LNCaP clone FGC (cell line): ENCODE measurements at regions not wholly inside any gene's neighbourhood (a gene's known extent, or its start where the extent isn't known, plus 50 kb on each side); places are given as distances from the start of the nearest gene placed in this dataset.

Source experiments
- DNase-seq: peaks from one replicate; pipeline ENCODE4 v3.0.0-alpha.2; 2011; ENCODE audit warnings: low read depth
- H3K4me3 ChIP-seq: 2 replicates; pipeline ENCODE4 v1.5.1; 2011; ENCODE audit warnings: mild to moderate bottlenecking, low read depth, low read length, control low read depth
- TF ChIP-seq, protein P1 (sequence below): IDR thresholded peaks from 2 replicates; pipeline ENCODE4 v1.5.1; 2012; ENCODE audit warnings: mild to moderate bottlenecking; ENCODE audit not compliant: control insufficient read depth, insufficient read depth; ENCODE audit errors: extremely low read depth

DNA sequence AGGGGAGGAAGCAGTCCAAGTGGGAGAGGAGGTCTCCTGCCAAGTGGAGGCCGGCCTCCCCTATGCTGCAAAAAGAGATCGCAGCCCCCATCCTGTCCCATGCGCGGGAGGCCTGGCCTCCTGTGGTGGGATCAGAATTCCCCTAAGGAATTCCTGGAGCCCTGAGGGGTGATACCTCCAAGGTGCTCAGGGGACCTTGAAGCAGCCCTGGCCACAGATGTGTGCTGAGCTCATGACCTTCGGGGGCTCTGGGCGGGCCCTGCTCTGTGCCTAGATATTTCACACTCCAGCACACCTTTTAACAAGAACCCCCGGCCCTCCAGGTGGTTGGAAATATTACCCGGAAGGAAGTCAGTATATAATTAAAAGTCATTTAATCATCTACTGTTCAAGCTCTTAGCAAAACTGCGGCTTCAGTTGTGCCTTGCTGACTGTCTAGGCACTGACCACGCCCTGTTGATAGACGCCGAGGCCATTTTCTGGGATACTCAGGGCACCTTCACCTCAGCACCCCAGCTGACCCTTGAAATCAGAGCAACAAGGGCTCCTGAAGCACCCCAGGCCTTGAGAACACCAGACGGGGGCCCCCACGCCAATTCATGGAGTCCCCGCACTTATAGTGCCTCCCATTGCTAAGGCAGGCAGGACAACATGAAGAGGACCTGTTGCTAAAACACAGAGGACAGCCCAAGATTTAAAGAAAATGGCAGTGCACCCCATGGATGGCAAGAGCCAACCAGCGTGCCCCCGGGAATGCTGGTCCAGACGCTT is 119.1 kb downstream of the NDUFA10 start:
- no peak overlapping the region for H3K4me3 ChIP-seq

DNA sequence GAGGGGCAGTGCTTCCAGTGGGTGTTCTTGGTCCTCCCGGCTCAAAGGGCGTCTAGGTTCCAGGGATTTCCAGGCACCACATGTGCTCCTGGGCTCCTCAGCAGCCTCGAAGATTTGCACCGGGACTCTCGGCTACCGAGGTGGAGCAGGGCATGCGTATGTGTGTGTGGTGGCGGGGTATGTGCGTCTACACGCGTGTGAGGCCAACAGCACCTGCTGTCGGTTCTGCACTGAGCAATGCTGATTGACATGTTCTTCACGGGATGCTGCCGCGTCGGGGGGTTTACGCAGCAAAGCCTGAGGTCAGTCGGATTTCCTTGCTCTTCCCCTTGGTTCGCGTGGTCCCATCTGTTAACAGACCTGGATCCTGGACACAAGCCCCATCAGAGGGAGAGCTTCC is 119.8 kb downstream of the NDUFA10 start:
- TF ChIP-seq, protein P1, sequence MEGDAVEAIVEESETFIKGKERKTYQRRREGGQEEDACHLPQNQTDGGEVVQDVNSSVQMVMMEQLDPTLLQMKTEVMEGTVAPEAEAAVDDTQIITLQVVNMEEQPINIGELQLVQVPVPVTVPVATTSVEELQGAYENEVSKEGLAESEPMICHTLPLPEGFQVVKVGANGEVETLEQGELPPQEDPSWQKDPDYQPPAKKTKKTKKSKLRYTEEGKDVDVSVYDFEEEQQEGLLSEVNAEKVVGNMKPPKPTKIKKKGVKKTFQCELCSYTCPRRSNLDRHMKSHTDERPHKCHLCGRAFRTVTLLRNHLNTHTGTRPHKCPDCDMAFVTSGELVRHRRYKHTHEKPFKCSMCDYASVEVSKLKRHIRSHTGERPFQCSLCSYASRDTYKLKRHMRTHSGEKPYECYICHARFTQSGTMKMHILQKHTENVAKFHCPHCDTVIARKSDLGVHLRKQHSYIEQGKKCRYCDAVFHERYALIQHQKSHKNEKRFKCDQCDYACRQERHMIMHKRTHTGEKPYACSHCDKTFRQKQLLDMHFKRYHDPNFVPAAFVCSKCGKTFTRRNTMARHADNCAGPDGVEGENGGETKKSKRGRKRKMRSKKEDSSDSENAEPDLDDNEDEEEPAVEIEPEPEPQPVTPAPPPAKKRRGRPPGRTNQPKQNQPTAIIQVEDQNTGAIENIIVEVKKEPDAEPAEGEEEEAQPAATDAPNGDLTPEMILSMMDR = no peak
- no peak overlapping the region for H3K4me3 ChIP-seq
- DNase-seq = no peak

More for the DNA sequence above, 119.1 kb downstream of the NDUFA10 start:
- TF ChIP-seq, protein P1 = no peak
- no peak for DNase-seq

DNA sequence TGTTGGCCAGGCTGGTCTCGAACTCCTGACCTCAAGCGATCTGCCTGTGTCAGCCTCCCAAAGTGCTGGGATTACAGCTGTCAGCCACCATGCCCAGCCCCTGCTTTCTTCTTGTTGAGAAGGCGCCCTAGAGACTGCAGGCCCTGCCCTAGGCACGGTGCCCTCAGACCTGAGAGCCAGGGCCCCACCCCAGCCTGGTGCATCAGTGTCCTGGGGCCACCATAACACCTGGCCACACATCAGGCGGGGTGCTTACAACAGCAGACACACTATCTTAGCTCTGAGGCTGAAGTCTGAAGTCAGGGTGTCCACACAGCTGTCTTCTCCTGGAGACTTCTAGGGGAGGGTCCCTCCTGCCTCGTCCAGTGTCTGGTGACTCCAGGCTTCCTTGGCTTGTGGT is 120.6 kb downstream of the NDUFA10 start:
- no peak overlapping the region for H3K4me3 ChIP-seq
- DNase-seq = no peak
- TF ChIP-seq, protein P1 = no peak

DNA sequence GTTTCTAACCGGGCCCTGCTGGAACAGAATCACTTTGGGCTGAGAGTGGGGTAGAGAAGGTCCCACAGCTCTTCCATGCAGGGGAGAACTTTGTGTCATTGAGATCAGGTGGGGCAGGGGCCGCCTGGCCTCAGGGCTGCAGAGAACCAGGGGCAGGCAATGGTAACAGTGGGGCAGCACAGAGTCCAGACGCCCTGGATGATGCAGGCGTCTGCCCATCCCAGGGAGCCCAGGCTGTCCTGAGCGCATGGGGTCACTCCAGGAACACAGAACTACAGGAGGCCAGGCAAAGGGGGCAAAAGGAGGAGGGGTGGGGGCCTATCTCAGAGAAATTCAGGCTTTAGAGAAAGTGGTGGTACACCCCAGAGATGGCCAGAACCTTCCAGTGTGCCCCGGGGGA is 121.3 kb downstream of the NDUFA10 start:
- no peak overlapping the region for H3K4me3 ChIP-seq
- TF ChIP-seq, protein P1 = no peak
- DNase-seq = no peak

DNA sequence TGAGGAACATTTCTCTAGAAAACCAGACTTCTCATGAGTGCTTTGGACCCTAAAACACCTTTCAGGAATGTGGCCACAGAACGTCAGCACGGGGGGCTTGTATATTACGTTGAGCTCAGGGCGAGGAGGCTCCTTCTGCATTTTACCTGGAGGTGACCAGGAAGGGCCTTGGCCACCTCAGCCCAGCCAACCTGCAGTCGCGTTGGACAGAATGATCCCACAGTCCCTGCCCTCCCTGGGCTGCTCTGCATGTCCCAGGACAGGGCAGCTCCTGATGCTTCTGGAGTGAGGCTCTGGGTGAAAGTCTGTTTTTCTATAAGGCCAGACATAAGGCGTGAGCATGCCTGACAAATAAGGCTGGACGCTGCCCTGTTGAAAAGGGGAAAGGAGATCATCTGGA is 121.9 kb downstream of the NDUFA10 start:
- no peak overlapping the region for H3K4me3 ChIP-seq
- DNase-seq = no peak
- TF ChIP-seq, protein P1 = no peak

DNA sequence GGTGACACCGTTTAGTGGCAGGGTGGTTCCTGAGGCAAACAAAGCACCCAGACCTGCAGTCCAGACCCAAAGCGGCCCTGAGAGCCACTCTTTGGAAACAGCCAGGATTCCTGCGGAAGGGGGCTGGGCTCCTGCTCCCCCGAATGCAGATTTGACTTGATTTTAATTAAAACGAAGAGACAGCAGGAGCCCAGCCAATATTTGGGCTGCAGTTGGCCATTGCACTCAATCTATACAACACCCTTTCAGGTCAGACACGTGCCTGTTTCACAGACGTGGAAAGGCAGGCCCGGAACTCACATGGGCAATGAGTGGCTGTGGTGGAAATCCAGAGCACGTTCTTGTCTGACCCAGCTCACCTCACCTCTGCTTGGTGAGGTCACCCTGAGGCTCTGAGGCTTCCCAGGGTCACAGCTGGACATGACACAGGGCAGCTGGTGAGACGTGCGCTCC is 122.4 kb downstream of the NDUFA10 start:
- TF ChIP-seq, protein P1 = no peak
- no peak for DNase-seq
- H3K4me3 ChIP-seq = no peak overlapping the region
